OCI-LY7 (cell line): ENCODE measurements at regions not wholly inside any gene's neighbourhood (a gene's known extent, or its start where the extent isn't known, plus 50 kb on each side); places are given as distances from the start of the nearest gene placed in this dataset.

ENCODE experiments used
- BruUV-seq: library from RNA; stranded (reverse); fragments of 400-500 nt; replicated peaks from 2 replicates; lab custom pipeline; 2021; lab: Mats Ljungman, UMichigan
- CTCF ChIA-PET: fragments of 300-600 bp; sonication (Branson Sonifier 250); formaldehyde crosslinking; loops from one replicate; lab custom pipeline; 2022; ENCODE audit warnings: antibody characterized with exemption; ENCODE audit not compliant: unreplicated experiment; lab: Charles Lee
- POLR2A ChIA-PET: fragments of 300-600 bp; sonication (Branson Sonifier 250); formaldehyde crosslinking; loops from one replicate; lab custom pipeline; 2022; ENCODE audit warnings: antibody characterized with exemption; lab: Charles Lee
- DNase-seq: peaks from one replicate; pipeline ENCODE4 v3.0.0-alpha.2; 2015; ENCODE audit warnings: low spot score
- H2AFZ ChIP-seq: fragments of 200-600 bp; sonication (generic), shearing (Covaris generic); 2 replicates; pipeline ENCODE4 v1.6.1; 2014; ENCODE audit warnings: mild to moderate bottlenecking, antibody characterized with exemption, low read length, moderate library complexity
- H3K27ac ChIP-seq: fragments of 200-600 bp; sonication (generic); 2 replicates; pipeline ENCODE4 v1.5.1; 2014; ENCODE audit warnings: mixed run types, low read depth, mild to moderate bottlenecking, moderate library complexity, low read length, inconsistent platforms; ENCODE audit not compliant: poor library complexity, severe bottlenecking
- H3K36me3 ChIP-seq: fragments of 200-600 bp; sonication (generic); 2 replicates; pipeline ENCODE4 v1.6.1; 2014; ENCODE audit warnings: mild to moderate bottlenecking, antibody characterized with exemption, low read length, moderate library complexity, mixed read lengths; ENCODE audit not compliant: insufficient read depth
- H3K4me1 ChIP-seq: fragments of 200-600 bp; sonication (generic); 2 replicates; pipeline ENCODE4 v1.5.1; 2014; ENCODE audit warnings: mild to moderate bottlenecking, low read length; ENCODE audit not compliant: insufficient read depth, poor library complexity, severe bottlenecking
- H3K4me2 ChIP-seq: fragments of 200-600 bp; sonication (generic); 2 replicates; pipeline ENCODE4 v1.6.1; 2014; ENCODE audit warnings: mild to moderate bottlenecking, low read length
- H3K4me3 ChIP-seq: fragments of 200-600 bp; sonication (generic); 2 replicates; pipeline ENCODE4 v1.5.1; 2014; ENCODE audit warnings: mild to moderate bottlenecking, low read depth, low read length; ENCODE audit not compliant: poor library complexity, severe bottlenecking
- H3K79me2 ChIP-seq: fragments of 200-600 bp; sonication (generic); 2 replicates; pipeline ENCODE4 v1.6.1; 2016; ENCODE audit warnings: low read depth, mild to moderate bottlenecking, low read length, moderate library complexity, mixed read lengths; ENCODE audit not compliant: insufficient read depth
- H3K9me2 ChIP-seq: fragments of 200-600 bp; sonication (generic); 2 replicates; pipeline ENCODE4 v1.6.1; 2016; ENCODE audit warnings: mild to moderate bottlenecking, low read length, mixed read lengths; ENCODE audit not compliant: insufficient read depth
- H3K9me3 ChIP-seq: fragments of 200-600 bp; sonication (generic); 2 replicates; pipeline ENCODE4 v1.6.1; 2014; ENCODE audit warnings: mild to moderate bottlenecking, mixed run types, low read length, mixed read lengths
- H4K20me1 ChIP-seq: fragments of 200-600 bp; sonication (generic); 2 replicates; pipeline ENCODE4 v1.6.1; 2014; ENCODE audit warnings: mild to moderate bottlenecking, antibody characterized with exemption, low read length, moderate library complexity, mixed read lengths; ENCODE audit not compliant: insufficient read depth
- EZH2phosphoT487 ChIP-seq: fragments of 200-600 bp; sonication (generic); IDR thresholded peaks from 2 replicates; pipeline ENCODE4 v1.6.1; 2018; ENCODE audit warnings: low read depth, borderline replicate concordance, mild to moderate bottlenecking, mixed run types, antibody characterized with exemption, low read length, moderate library complexity, mixed read lengths
- intact Hi-C: fragments of 100-400 bp; cut with micrococcal nuclease; formaldehyde crosslinking; loops from one replicate; pipeline ENCODE4 v1.10.0; 2022; ENCODE audit not compliant: unreplicated experiment
- TF ChIP-seq, protein P1 (sequence below): fragments of 200-600 bp; sonication (generic); conservative IDR thresholded peaks from 2 replicates; pipeline ENCODE4 v1.5.1; 2014; ENCODE audit warnings: mild to moderate bottlenecking, antibody characterized with exemption, low read length, moderate library complexity, mixed read lengths

- intact Hi-C loops, result no loop called here
- H3K4me2 ChIP-seq, result no peak overlapping the region
- no peak overlapping the region for H2AFZ ChIP-seq
- no TSS peak for BruUV-seq
- H3K79me2 ChIP-seq, result no peaks in the 10 kb centered on the region
- no peaks in the 10 kb centered on the region for H3K9me2 ChIP-seq
- no peak overlapping the region for H3K27ac ChIP-seq
- no peaks in the 10 kb centered on the region for H4K20me1 ChIP-seq
- no peaks in the 10 kb centered on the region for H3K9me3 ChIP-seq
- ChIA-PET POLR2A (no interaction called here), CTCF (no interaction called here)
- no peaks in the 10 kb centered on the region for H3K36me3 ChIP-seq
- H3K4me3 ChIP-seq, result no peak overlapping the region
- DNase-seq, result no peak
- no peaks in the 10 kb centered on the region for H3K4me1 ChIP-seq
- TF ChIP-seq EZH2phosphoT487, result no peak
- TF ChIP-seq, protein P1, sequence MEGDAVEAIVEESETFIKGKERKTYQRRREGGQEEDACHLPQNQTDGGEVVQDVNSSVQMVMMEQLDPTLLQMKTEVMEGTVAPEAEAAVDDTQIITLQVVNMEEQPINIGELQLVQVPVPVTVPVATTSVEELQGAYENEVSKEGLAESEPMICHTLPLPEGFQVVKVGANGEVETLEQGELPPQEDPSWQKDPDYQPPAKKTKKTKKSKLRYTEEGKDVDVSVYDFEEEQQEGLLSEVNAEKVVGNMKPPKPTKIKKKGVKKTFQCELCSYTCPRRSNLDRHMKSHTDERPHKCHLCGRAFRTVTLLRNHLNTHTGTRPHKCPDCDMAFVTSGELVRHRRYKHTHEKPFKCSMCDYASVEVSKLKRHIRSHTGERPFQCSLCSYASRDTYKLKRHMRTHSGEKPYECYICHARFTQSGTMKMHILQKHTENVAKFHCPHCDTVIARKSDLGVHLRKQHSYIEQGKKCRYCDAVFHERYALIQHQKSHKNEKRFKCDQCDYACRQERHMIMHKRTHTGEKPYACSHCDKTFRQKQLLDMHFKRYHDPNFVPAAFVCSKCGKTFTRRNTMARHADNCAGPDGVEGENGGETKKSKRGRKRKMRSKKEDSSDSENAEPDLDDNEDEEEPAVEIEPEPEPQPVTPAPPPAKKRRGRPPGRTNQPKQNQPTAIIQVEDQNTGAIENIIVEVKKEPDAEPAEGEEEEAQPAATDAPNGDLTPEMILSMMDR, result no peak
Measured at GRCh38 chr11:116117331-116118137, 613.3 kb upstream of the CADM1 start.

GRCh38 chr11:116115801-116116200 is 611.6 kb upstream of the CADM1 start:
- BruUV-seq, result no TSS peak
- no peak for DNase-seq

GRCh38 chr11:116114198-116114651 is 610.0 kb upstream of the CADM1 start:
- Histone ChIP-seq H3K36me3 (no peaks in the 10 kb centered on the region), H3K79me2 (no peaks in the 10 kb centered on the region), H2AFZ (no peak overlapping the region), H3K27ac (no peak overlapping the region), H3K4me2 (no peak overlapping the region), H3K9me3 (no peaks in the 10 kb centered on the region), H3K4me1 (no peaks in the 10 kb centered on the region), H4K20me1 (no peaks in the 10 kb centered on the region), H3K9me2 (no peaks in the 10 kb centered on the region), H3K4me3 (no peak overlapping the region)
- no TSS peak for BruUV-seq
- TF ChIP-seq, protein P1, result no peak
- TF ChIP-seq EZH2phosphoT487, result no peak
- DNase-seq, result no peak
- ChIA-PET CTCF (no interaction called here), POLR2A (no interaction called here)
- intact Hi-C loops, result no loop called here

More at GRCh38 chr11:116115801-116116200, 611.6 kb upstream of the CADM1 start:
- Histone ChIP-seq H2AFZ (no peak overlapping the region), H3K27ac (no peak overlapping the region), H4K20me1 (no peaks in the 10 kb centered on the region), H3K9me3 (no peaks in the 10 kb centered on the region), H3K4me1 (no peaks in the 10 kb centered on the region), H3K4me2 (no peak overlapping the region), H3K79me2 (no peaks in the 10 kb centered on the region), H3K4me3 (no peak overlapping the region), H3K9me2 (no peaks in the 10 kb centered on the region), H3K36me3 (no peaks in the 10 kb centered on the region)
- TF ChIP-seq, protein P1, result no peak
- ChIA-PET POLR2A (no interaction called here), CTCF (no interaction called here)
- intact Hi-C loops, result no loop called here
